Keratinocyte (primary cell): ENCODE measurements at regions not wholly inside any gene's neighbourhood (a gene's known extent, or its start where the extent isn't known, plus 50 kb on each side); places are given as distances from the start of the nearest gene placed in this dataset.

ENCODE experiments used
- EZH2 ChIP-seq: IDR thresholded peaks from one replicate; pipeline ENCODE4 v1.6.1; 2012; ENCODE audit warnings: inconsistent platforms, mild to moderate bottlenecking, low read length, moderate library complexity
- TF ChIP-seq, protein P1 (sequence below), 3 experiments: IDR thresholded peaks in 1 of 3; conservative IDR thresholded peaks in 1 of 3; optimal IDR thresholded peaks in 1 of 3; 2 replicates in 2 of 3; 3 replicates in 1 of 3; pipeline versions ENCODE3 to v1.5.1; 2011; ENCODE audit warnings: low read length in 3 of 3, mild to moderate bottlenecking in 3 of 3, moderate library complexity in 2 of 3, control low read depth in 1 of 3, inconsistent platforms in 1 of 3; ENCODE audit not compliant: insufficient read depth in 2 of 3; ENCODE audit errors: extremely low read depth in 1 of 3

DNA sequence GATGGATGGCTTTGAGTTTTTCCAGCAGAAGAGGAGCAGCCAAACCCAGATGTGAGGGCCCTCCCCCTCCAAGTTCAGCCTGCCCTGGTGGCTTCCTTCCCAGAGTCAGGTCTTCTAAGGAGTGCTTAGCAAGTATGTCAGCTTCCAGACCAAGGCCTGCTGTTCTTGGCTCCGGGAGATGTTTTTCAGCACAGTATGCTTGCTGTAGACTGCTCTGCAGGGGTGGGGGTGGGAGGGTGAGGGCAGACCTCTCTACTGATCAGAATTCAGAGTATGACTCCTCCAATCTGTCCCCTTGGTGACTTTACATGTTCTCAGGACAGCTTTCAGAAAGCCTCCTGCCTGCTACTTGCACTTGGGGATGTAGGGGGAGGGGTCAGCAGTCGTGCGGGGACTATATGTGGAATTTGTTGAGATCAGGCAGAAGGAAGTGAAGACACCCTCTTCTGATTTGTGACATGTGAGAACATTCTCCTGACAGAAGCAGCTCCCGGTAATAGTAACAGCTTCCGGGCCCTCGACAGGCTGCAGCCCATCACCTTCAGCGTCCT, 516.4 kb upstream of the ZMIZ1 start:
- TF ChIP-seq, protein P1, sequence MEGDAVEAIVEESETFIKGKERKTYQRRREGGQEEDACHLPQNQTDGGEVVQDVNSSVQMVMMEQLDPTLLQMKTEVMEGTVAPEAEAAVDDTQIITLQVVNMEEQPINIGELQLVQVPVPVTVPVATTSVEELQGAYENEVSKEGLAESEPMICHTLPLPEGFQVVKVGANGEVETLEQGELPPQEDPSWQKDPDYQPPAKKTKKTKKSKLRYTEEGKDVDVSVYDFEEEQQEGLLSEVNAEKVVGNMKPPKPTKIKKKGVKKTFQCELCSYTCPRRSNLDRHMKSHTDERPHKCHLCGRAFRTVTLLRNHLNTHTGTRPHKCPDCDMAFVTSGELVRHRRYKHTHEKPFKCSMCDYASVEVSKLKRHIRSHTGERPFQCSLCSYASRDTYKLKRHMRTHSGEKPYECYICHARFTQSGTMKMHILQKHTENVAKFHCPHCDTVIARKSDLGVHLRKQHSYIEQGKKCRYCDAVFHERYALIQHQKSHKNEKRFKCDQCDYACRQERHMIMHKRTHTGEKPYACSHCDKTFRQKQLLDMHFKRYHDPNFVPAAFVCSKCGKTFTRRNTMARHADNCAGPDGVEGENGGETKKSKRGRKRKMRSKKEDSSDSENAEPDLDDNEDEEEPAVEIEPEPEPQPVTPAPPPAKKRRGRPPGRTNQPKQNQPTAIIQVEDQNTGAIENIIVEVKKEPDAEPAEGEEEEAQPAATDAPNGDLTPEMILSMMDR (optimal IDR thresholded peaks at IDR 0.05 in 1 of 3, IDR thresholded peaks at IDR 0.05 in 1 of 3, conservative IDR thresholded peaks at IDR 0.05 in 1 of 3; ENCODE audit: extremely low read depth in 1 of 3, insufficient read depth in 2 of 3, low read length in 3 of 3), result no peak
- no peak for TF ChIP-seq EZH2
